ENCODE measurements at regions not wholly inside any gene's neighbourhood (a gene's known extent, or its start where the extent isn't known, plus 50 kb on each side); places are given as distances from the start of the nearest gene placed in this dataset.
"Not testable (repeated sequence)": the region's sequence is repeated elsewhere in the genome, so short reads cannot be mapped to it uniquely, and the experiment has no call there.

DNA sequence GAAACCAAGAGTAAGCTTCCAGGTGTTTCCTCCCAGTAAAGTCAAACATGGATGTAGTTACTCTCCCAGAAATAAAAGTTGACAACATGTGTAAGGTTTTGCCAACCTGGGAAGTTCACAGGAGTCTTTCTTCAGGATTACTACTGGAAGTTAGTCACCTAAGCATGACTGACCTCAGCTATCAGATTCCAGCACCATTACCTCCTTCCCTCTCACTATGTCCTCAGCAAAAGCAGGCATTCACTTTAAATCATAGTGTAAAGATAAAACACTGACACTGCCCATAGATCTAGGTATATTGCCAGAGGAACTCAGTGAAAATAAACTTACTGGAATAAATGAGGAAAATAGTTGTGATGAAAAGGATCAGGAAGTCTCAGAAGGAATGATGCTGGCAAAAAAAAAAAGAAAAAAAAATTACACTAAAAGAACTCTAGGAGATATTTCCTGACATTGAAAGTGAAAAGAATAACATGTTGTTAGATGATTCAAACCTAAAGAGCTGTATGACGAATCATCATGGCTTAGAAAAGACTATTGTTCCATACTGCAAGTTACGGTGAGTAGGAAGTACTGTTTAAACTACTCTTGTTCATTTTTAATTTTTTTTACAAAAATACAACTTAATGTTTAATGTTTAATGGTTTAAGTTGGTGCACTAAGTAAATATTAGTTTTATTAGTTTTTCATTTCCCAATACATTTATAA lies 484.5 kb upstream of the ZNF804A start:
- DNase-seq (ENCODE audit: low read depth): no peak

DNA sequence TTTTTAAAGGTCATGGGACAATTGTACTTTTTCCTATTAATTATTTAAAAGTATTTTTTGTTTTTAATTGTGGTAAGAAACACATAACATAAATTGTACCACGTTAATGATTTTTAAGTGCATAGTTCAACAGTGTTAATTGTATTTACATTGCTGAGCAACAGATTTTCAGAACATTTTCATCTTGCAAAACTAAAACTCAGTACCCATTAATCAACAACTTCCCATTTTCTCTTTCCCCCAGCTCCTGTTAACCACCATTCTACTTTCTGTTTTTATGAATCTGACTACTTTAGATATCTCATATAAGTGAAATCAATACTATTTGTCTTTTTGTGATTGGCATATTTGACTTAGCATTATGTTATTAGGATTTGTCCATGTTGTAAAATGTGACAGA lies 483.9 kb upstream of the ZNF804A start:
- no peak for DNase-seq (ENCODE audit: low read depth)

DNA sequence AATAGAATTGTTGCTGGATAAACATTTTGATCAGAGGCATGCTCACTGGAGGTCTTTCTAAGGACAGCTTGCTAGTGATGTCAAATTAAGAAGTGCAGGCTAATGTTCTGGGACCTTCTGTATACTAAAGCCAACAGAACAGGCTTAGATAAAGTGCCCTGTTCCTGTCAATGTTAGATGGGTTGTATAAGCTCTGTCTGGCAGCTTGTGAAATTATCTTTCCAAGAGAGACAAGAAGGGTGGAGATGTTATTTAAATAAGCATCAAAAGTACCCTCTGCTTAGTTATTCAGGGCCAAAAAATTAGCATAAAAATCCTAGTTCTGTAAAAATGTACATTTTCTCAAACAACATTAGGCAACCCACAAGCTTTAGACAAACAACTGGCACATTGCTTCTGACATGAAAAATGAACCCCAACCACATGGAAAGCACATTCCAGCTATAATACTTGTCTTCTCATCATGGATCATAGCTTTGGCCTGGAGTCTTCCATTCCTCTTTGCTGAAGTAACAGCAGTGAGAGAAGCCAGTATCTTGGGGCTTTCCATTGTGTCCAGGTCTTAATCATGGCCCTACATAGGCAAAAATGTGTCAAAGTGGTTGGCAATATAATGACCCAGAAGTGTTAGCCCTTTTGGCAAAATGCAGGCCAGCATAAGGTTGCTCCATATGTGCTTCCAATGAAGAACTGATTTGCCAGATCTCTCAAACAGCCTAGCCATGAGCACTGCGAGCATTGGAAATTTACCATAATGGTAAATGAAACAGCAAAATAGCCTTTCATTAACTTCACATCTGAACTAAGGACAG lies 478.1 kb upstream of the ZNF804A start:
- DNase-seq (ENCODE audit: low read depth): no peak

DNA sequence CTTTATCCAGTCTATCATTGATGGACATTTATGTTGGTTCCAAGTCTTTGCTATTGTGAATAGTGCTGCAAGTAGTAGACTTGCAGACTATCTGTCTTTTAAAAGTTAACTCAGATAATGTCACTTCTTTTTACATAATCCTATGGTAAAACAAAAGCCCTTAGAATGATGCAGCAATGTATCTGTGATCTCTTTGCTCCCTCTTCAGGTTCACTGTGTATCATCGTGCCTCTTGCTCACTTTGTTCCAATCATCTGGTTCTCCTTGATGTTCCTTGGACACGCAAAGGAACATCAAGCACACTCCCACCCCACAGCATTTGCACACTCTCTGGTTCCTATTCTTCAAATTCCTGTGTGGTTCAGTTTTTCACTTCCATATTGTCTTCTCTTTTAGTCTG lies 472.5 kb upstream of the ZNF804A start:
- no peak for DNase-seq (ENCODE audit: low read depth)

DNA sequence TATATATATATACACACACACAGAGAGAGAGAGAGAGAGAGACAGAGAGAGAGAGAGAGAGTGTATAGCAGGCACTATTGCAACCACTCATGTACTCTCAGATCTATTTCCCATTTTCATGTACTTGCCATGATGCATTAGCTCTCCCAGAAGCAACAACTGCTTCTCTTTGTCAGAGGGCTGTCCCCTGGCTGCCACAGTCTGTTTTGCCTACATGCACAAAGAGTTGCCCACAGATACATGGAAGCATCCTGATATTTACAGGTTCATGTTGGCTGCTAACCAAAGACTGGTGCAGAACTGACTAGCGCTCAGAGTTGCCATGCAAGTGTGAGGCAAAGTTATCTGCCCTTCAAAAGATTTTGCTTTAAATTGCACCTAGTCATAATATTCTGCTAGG lies 469.3 kb upstream of the ZNF804A start:
- DNase-seq (ENCODE audit: low read depth): no peak

DNA sequence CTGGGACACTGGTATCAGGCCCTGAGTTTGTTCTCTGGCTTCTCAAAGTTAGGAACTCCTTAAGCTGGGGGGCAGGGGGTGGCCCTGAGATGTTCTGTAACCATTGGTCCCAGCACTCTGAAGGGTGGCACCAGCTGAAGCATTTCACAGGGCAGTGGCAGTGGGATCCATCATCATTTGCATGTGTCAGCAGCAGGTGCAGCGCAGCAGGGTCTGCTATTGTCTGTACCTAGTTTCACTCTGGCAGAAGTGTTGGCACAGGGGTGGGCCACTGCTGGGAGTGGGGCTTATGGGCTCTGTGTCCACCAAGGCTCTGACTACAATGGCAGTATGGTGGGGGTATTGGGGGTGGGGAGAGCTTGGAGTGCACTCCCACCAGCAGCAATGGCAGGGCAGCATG lies 460.4 kb upstream of the ZNF804A start:
- no peak for DNase-seq (ENCODE audit: low read depth)

DNA sequence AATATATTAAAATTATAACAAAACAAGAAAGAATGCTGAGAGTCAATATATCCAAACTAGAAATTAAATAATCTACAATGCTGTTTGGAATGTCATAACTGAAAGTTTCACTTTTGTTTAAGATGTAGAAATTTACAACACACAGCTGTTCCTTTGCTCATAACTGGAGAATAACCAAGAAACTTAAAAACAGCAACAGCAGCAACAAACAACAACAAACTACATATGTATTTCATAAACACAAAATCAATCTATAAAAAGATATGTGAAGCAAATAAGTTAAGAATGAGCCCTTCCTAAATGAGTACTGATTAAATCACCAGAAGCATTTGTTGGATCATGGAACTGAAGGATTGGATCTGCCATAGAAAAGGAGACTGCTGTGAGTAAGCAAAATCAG lies 456.5 kb upstream of the ZNF804A start:
- no peak for DNase-seq (ENCODE audit: low read depth)

DNA sequence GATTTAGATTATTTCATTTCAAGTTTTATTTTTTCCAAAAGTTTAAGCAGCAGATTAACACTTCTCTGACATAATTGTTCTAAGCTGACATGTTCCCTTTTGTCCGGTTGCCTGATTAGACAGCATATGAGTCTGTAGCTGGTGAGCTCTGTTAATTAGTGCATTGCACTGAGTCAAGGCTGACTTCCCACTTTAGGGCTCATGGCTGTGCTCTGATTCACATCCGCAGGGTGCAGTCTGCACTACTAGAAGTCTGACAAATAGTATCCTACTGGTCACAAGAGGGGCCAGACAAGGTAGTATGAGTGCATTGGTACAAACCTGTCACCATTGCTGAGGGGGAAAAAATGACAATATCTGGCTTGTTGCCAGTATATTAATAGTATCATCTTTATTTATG lies 443.9 kb upstream of the ZNF804A start:
- DNase-seq (ENCODE audit: low read depth): no peak

DNA sequence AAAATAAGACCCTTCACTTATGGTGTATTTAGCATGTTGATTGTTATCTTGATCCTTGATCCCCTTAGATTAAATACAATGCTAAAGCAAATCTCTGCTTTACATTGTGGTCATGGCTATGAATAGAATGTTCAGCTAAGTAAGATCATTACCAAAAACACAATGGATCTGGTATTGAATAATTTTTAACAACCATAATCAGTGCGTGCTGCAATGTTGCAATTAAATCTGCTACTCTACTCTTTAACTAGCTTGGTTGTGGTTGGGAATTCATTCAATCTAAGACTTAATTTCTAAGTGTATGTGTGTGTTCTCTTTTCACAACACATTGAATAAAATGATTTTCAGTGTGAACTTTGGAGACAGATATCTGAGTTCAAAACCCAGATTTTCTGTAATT lies 442.5 kb upstream of the ZNF804A start:
- no peak for DNase-seq (ENCODE audit: low read depth)

DNA sequence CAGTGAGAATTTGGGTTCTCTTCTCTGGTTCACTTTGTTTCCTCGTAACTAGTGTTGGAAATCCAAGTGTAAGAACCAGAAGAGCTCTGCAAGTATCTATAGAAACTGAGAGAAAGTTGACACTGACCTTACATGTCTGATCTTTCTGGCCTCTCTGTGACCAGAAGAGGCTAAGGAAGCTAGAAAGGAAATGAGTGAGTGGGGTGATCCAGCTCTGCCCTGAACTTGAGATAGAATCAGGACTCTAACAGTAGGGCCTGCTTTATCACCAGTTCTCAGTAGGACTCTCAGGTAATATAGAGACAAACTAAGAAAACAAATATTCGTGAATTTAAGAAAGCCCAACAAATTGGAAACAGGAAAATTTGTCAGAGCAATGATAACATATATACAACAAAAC lies 441.2 kb upstream of the ZNF804A start:
- DNase-seq (ENCODE audit: low read depth): no peak

DNA sequence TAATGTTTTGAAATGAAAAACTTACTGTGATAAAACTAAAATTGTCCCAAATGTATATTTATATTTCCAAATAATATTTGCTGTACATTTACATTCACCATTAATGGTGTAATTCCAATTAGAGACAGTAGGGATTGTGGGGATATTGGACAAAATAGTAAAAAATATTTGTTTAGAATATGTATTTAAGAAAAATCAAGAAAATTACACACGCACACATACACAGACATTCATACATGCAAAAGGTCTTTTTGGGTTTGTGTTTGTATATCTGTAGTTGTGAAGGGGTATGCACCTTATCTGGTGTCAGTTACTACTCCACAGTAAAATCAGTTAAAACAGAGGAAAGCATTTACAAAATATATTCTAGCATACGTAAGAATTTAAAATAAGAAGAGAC lies 435.9 kb upstream of the ZNF804A start:
- no peak for DNase-seq (ENCODE audit: low read depth)

DNA sequence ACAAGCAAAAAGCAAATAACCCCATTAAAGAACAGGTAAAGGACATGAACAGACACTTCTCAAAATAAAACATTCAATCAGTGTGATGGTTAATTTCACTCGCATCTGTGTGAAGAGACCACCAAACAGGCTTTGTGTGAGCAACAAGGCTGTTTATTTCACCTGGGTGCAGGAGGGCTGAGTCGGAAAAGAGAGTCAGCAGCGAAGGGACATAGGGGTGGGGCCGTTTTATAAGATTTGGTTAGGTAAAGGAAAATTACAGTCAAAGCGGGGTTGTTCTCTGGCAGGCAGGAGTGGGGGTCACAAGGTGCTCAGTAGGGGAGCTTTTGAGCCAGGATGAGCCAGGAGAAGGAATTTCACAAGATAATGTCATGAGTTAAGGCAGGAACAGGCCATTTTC lies 429.5 kb upstream of the ZNF804A start:
- not testable (repeated sequence) for DNase-seq (ENCODE audit: low read depth)

DNA sequence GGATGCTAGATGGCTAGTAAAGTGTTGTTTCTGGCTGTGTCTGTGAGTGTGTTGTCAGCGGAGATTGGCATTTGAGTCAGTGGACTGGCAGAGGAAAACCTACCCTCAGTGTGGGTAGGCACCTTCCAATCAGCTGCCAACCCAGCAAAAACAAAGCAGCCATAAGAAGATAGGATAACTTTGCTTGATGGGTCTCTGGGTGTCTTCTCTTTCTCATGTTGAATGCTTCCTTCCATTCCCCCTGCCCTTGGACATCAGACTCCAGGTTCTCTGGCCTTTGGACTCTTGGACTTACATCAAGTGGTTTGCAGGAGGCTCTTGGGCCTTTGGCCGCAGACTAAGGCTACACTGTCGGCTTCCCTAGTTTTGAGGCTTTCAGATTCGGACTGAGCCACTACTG lies 429.0 kb upstream of the ZNF804A start:
- no peak for DNase-seq (ENCODE audit: low read depth)

DNA sequence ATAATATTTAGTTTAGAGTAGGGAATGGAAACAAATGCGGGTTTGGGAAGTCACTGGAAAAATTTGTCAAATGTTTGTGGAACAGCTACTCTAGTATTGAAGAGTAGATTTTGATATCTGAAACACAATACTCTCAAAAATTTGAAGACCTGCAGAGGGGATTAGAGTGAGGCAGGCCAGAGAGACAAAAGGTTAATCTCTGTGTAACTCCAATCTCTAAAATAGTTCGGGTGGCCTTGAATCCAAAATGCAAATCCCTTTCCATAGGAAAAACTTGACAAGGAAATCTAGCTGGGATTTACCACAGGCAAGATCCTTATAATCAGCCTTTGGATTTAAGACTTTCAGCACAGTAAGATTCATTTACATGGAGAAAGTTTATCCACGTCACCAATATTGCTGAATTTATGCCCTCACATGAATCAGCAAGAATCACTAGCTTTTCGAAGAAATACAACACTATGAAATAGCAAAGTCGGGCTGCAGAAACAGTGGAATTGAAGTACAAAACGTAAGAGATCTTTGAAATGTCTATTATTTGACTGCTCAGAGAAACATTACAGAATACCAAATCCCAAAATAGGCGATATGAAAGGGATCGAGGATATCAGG lies 423.7 kb upstream of the ZNF804A start:
- DNase-seq (ENCODE audit: low read depth): no peak

DNA sequence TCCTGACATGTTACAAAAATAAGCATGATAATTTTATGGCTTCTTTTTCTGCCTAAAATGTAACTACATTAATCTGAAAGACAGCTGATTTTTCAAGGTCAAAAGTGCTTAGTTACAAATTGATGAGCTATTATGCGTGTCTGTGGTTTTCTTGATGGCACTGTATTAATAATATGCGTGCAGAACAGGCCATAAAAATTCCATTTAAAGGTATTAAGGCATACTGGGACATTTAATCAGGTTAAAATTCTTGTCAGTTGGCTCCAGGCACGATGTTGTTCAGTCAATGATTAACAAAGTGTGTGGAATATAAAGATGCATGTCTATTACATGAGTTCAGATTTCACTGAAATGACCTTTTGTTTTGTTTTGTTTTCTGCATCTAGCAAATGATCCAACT lies 420.1 kb upstream of the ZNF804A start:
- no peak for DNase-seq (ENCODE audit: low read depth)

DNA sequence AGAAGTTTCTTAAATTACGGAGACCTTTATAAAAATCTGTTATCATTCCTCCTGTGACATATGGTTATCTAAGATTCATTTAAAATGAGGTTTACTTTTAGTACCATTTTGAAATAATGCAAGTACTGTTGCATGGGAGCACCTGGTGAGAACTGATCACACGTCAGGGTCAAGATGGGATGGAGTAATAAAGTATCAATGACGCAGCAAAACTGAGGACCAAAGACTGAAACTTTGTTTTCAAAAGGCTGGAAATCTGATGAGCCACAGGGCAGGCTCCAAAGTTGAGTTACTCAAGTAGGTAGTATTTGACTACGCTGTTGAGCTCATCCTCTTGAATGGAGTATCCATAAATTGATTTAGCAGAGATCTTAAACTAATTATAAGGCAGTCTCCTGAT lies 411.9 kb upstream of the ZNF804A start:
- no peak for DNase-seq (ENCODE audit: low read depth)

DNA sequence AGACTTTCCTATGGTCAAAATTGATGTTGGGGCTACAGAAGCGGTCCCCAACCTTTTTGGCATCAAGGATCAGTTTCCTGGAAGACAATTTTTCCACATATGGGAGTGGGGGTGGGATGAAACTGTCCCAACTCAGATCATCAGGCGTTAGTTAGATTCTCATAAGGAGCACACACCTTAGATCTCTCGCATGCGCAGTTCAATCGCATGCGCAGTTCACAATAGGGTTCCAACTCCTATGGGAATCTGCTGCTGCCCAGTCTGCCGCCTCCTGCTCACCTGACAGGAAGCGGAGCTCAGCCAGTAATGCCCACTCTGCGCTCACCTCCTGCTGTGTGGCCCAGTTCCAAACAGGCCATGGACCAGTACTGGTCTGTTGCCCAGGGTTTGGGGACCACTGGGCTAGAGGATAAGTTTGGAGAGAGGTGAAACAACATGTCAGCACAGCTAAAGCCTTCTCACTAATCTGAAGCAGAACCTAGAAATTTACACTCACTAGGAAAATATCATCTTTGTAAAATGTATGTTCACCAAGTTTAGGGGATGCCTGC lies 410.8 kb upstream of the ZNF804A start:
- DNase-seq (ENCODE audit: low read depth): no peak

DNA sequence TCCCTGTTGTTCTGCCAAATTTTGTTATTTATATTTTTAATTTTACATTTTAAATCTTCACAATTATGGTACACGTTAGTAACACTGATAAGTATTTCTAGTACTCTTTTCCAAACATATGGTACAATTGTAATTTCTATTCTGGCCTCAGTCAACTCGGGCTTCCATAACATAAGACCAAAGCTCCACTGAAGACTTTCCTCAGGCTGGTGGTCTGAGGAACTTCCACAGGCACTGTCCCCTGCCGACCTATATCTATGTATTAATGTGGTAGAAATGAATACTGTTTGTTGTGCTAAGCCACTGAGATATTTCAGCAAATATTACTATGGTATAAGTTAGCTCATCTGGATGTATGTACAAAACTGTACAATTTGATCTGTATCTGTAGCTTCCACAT lies 407.6 kb upstream of the ZNF804A start:
- DNase-seq (ENCODE audit: low read depth): no peak

DNA sequence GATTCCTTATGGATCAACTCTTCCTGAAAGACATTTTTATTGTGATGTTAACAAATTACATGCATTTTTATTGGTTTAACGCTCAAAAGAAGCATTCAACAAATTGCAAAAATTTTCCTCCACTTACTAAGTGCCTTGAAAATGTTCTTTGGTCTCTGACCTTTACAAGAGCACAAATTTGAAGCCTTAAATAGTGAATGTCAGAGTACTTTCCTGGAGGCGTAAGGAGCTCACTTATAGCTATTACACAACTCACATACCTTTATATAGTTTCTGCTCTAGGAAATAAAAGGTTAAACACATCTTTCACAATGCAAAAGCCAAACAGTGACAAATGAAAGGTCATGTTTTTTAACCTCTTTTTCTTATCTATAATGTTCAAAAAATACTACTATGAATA lies 405.7 kb upstream of the ZNF804A start:
- no peak for DNase-seq (ENCODE audit: low read depth)

DNA sequence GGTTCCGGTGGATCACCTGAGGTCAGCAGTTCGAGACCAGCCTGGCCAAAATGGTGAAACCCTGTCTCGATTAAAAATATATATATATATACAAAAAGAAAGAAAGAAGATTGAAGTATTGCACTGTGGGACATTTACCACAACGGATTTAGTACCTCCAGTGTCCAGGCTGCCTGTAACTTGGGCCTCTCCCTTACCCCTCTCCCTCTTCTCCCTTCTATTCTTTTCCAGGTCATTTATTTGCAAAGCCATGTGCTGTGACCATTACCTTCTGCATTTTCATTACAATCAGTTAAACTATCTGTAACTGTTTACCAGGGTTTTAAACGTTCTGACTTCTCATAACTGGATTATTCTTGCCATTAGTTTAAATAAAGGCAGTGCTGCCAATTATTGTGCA lies 400.9 kb upstream of the ZNF804A start:
- DNase-seq (ENCODE audit: low read depth): no peak

DNA sequence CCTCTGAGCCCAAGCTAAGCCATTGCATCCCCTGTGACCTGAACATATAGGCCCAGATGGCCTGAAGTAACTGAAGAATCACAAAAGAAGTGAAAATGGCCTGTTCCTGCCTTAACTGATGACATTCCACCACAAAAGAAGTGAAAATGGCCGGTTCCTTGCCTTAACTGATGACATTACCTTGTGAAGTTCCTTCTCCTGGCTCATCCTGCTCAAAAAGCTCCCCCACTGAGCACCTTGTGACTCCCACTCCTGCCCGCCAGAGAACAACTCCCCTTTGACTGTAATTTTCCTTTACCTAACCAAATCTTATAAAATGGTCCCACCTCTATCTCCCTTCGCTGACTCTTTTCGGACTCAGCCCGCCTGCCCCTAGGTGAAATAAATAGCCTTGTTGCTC lies 399.5 kb upstream of the ZNF804A start:
- DNase-seq (ENCODE audit: low read depth): not testable (repeated sequence)

DNA sequence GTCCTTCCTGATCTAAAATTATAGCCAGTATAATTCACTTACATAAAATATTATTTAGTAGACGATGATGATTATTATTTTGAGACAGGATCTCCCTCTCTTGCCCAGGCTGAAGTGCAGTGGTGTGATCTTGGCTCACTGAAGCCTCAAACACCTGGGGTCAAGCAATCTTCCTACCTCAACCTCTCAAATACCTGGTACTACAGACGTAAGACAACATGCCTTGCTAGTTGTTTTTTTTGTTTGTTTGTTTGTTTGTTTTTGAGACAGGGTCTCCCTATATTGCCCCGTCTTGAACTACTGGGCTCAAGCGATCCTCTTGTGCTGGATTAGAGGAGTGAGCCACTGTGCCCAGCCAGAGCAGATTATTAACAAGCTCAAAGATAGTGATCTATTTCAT lies 399.1 kb upstream of the ZNF804A start:
- no peak for DNase-seq (ENCODE audit: low read depth)

DNA sequence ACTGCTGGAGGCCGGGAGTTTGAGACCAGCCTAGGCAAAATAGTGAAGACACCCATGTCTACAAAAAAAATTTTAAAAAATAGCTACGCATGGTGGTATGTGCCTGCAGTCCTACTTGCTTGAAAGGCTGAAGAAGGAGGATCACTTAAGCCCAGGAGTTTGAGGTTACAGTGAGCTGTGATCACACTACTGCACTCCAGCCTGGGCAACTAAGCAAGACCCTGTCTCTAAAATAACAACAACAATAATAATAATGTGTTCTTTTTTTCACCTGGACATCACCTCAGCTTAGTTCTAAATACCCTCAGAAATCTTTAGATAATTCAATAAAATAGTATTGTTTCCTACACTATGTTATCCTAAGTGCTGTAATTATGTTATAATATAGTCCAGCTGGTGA lies 397.1 kb upstream of the ZNF804A start:
- DNase-seq (ENCODE audit: low read depth): no peak

Data from fibroblast of gingiva (primary cell).